GM19452 (cell line): ENCODE measurements at regions not wholly inside any gene's neighbourhood (a gene's known extent, or its start where the extent isn't known, plus 50 kb on each side); places are given as distances from the start of the nearest gene placed in this dataset.
A peak's percentile ranks its signal among the peaks of the same experiment; 100 is the strongest.
"Not testable (repeated sequence)": the region's sequence is repeated elsewhere in the genome, so short reads cannot be mapped to it uniquely, and the experiment has no call there.

ENCODE experiments used
- ATAC-seq: cut with Tn5 transposase; IDR thresholded peaks from one replicate; pipeline ENCODE4 v1.9.1; 2021; ENCODE audit not compliant: unreplicated experiment

DNA sequence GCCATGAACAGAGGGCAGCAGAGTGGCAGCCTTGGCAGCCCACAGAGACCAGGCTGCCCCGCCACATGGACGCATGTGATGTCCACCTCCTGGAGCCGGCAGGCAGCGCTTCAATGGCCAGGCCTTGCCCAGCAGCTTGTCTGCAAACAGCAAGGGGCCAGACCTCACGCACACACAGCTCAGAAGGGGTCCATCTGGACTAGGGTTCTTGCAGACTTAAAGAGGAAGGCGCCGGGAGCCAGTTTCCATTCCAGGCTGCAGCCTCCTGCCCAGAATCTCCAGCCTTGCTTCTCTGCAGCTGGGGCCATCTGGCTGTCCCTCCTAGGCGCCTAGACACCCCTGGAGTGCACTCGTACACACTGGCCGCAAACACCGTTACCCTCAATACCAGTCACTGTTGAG is 91.9 kb upstream of the TMEM45B start:
- ATAC-seq = no peak

DNA sequence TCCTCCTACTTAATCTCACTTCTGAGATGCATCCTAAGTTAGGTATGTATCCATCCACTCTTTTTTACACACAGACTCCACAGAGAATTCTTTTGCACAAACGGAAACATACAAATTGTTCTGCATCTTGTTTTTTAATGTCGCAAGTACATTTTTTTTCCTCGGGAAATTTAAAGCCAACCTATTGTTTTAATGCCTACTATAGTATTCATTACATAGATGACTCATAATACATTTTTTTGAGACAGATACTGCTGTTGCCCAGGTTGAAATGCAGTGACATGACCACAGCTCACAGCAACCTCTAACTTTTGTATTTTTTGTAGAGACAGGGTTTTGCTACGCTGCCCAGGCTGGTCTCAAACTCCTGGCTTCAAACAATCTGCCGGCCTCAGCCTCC is 90.8 kb upstream of the TMEM45B start:
- no peak for ATAC-seq

- ATAC-seq = no peak
These were observed 89.5 kb upstream of the TMEM45B start for GRCh38 chr11:129726179-129726578.

DNA sequence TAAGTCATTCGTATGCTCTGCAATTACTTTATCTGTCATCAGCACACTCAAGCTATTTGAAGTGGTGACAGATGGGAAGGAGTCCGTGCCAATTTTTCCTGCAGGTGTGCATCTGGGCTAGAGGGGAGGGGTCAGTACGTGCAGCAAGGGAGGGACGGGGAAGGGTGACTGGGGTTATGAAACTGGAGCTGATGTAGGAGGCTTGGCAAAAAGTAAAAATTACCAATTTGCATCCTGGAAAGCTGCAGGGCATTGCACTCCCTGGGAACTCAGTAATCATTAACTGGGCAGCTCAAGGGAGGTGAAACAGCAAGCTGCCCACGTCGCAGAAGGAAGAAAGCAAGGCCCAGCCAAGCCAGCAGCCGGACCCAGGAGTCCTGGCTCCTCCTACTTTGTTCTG is 87.1 kb upstream of the TMEM45B start:
- ATAC-seq = no peak

DNA sequence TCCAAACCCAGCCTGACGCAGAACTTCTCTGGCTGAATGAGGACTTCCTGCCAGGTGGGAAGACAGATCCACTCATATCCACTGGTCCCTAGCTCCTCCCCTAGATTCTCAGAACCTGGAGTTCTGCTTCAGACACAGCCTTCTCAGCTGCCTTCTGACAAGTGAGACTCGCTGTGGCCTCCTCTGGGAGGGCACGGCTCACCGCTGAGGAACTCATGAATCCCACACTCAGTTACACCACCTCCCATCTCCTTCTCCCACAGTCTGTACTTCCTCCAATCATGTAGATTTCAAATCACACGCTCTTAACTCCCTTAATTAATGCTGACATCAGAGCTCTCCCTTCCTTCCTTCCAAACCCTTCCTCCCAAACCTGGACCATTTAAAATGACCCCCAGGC is 86.4 kb upstream of the TMEM45B start:
- no peak for ATAC-seq

DNA sequence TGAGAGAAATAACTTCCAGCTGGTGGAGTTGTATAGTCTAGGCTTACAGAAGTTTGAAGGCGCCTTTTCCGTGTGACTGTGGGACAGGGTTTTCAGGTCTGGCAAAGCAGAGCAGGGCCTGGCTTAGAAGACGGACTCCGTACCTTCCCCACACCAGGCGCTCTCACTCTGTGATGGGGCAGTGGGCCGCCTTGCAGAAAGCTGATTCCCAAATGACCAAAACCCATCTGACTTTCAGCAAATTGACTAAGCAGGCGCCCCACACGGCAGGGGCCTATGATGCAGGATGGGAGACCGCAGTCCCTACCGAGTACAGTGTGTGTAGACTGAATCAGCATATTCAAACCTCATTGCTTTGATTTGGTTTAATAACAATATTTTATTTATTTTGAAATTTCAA is 85.8 kb upstream of the TMEM45B start:
- no peak for ATAC-seq

- ATAC-seq = no peak
These were observed 84.3 kb upstream of the TMEM45B start for GRCh38 chr11:129731316-129731715.

DNA sequence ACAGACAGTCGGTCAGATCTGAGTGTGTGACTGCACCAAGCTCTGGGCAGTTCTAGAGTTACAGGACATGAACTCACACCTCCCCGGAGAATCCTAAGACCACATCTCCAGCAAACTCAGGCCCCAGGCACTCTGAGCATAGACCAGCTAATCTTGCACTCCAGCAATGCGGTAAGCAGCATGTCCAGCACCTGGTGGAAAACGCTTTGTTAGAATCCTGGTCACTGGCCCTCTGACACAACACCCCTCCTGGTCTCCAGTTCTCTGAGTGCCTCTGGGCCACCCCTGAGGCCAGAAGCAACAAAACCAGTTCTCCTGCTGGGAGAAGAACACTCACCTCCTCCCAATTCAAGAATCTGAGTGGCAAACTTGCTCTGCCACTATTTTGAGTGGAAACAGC is 82.7 kb upstream of the TMEM45B start:
- ATAC-seq = no peak

GRCh38 chr11:129733384-129733783 is 82.3 kb upstream of the TMEM45B start:
- ATAC-seq = no peak

DNA sequence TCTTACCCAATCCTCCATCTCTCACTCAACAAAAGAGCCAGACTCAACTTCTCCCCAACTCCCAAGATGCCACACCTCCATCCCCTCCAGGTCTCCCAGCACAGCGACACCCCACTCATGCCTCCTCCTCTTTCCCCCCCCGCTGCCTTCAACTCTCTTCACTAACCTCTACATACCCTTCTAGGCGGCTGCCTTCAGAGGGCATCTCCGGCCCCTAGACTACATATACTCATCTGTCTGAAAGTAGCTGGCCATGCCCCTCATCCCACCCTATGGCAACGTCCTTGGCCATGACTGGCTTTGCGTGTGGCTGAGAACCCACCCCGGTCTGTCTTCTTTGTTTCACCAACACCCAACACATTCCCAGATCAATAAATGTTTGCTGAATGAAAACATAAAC is 81.7 kb upstream of the TMEM45B start:
- ATAC-seq = no peak

DNA sequence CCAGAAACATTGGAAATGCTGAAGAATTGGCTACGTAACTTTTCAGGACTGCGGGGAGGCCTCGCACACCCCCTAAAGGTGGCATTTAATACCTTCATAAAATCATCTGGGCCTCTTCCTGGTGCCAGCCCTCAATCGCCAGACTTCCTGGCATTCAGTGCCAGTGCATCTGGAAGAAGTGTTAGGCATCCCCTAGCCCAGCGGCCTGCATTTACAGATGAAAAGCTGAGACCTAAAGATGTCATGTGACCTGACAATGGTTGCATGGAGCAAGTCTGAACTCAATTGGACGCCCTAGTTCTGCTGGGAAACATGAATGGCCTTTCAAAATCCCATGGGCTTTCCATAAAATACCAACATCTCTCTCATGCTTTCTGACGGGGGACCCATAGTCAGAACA is 81.0 kb upstream of the TMEM45B start:
- no peak for ATAC-seq

DNA sequence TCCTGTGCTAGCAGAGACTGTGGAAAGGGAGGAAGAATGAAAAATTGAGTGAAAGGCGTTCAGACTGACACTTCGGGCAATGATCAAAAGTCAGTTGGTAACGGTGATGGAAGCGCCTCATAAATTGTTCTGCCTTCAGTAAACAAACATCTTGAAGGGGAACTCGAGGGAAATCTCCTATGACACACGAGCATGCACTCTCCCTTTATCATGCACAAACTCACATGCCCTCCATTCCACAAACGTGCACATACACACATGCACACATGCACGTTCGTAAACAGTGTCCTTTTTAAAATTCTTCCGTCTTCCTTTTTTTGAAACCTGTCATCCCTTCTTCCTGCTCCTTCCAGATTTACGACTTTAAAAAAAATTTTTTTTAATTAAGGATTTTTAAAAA is 77.8 kb upstream of the TMEM45B start:
- ATAC-seq = no peak

DNA sequence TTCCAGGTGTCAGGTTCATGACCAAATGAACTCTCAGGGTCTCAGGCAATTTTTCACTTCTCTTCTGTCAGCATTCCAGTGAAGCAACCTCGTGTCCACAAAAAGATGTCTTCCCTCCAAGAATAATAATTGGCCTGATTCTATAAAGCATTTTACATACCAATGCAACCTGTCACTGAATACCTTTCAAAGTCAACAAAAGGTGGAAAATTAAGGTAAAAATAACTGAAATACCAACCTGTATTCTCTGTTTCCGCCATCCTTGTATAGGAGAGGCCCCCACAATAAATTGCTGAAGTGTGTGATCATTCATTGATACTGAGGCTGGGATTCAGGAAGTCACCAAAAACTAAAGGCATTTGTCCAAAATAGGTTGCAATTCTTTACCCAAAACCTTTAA is 77.4 kb upstream of the TMEM45B start:
- no peak for ATAC-seq

- no peak for ATAC-seq
These were observed 76.3 kb upstream of the TMEM45B start for GRCh38 chr11:129739339-129739738.

GRCh38 chr11:129740125-129740719 is 75.4 kb upstream of the TMEM45B start:
- no peak for ATAC-seq

GRCh38 chr11:129743112-129743815 is 72.4 kb upstream of the TMEM45B start:
- no peak for ATAC-seq

GRCh38 chr11:129747071-129747470 is 68.6 kb upstream of the TMEM45B start:
- ATAC-seq = no peak

DNA sequence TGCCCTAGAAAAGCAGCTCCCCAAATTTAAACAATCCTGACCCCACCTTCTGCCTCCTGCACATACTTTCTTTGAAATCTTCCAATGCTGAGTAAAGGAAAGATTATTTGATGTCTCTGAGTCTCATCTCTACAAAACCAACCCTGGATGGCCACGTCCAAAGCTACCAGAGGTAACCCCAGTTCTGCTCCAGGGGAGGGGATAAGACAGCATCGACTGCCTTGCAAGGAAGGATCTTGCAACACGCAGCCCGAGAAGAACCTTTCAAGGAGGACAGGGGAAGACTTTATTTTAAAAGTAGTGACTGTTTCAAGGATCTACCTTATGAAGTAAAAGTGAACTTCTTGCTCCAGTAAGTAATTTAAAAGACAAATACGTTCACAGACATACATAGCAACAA is 66.5 kb upstream of the TMEM45B start:
- no peak for ATAC-seq

DNA sequence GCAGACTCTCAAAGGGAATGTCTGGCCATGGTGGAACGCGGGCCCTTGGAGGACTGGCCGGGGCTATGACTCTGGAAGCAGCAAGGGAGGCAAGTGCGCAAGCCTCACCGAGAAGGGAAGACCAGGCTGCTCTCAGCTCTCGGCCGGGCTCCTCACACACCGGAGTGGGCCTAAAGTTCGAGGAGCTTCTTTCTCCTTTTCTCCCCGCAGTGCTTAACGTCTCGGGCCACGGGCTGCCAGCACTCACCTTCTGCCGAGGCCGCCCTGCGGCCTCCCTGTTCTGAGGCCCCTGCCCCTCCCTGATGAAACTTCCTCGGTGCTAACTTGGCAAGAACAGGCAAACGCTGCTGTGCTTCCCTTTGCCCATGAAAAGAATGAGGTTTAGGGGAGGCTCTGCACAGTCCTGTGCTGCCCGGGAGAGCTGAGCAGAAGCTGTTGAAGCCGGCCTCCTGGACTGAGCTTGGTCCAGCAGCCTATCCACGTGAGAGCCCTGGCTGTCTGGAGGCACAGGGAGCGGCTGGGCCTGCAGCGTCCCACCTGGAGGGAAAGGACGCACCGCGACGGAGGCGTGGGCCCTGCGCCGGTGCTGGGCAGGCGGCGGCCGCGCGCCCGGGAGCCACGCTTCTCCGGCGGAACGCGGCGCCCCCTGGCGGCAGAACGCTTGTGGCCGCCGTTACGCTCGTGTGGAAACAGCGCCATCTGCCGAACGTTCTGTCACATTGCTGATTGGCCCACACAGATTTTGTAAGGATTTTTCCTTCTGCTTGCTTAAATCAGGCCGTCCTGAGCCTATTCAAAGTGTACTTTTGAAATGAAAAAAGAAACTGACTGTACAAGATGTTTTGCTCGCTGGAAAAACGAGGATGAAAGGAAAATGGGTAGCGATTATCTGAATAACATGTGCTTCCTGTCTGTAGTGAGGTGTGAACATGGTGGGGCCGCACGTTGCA is 65.0 kb upstream of the TMEM45B start:
- ATAC-seq = peak; percentile 94

- no peak for ATAC-seq
These were observed 64.1 kb upstream of the TMEM45B start for GRCh38 chr11:129751511-129751910.

GRCh38 chr11:129763569-129763968 is 52.1 kb upstream of the TMEM45B start:
- ATAC-seq = not testable (repeated sequence)

- ATAC-seq = not testable (repeated sequence)
These were observed 51.4 kb upstream of the TMEM45B start for GRCh38 chr11:129764204-129764603.
